ENCODE measurements at regions not wholly inside any gene's neighbourhood (a gene's known extent, or its start where the extent isn't known, plus 50 kb on each side); places are given as distances from the start of the nearest gene placed in this dataset.

DNA sequence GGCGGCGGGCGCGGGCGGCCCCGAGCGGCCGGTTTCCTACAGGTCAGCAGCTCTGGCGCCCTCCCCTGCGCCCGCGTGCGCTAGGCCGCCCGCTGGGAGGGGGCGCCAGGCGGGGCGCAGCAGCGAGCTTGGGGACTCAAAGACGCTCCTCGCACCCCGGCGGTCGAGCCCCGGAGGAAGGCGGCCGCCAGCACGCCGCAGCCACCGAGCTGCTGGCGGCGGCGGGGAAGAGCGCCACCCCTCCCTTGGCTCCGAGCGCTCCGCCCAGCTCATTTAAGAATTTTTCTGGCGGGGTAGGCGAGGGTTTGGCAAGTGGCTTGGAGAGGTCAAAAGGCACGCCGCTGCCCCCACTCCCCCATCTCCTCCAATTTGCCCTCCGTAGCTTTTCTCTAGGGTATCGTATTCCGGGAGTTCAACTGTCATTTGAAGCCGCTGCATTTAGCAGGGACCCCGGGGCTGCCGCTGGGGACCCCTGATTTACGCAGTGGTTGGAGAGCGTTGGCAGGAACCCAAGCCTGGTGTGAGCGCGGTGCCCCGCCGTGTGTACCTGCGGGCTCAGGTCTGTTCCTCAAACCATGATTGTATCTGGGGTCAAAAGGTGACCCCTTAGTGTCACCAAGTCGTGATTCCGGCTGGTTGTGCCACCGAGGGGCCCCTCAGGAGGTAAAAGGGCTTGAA, 59.5 kb upstream of the GSE1 start:
- peak in 1 of 2 donors; percentile 45 for DNase-seq (ENCODE audit: low spot score in 2 of 2)
- Histone ChIP-seq H3K4me1 (peaks cover 0 to 60% (median 9%) of the 10 kb centered on the region in 4 donors), H3K36me3 (no peaks in the 10 kb centered on the region), H3K4me3 (peak overlapping the region; percentile 49 to 92 (median 78)), H3K9me3 (no peaks in the 10 kb centered on the region), H3K27ac (peak overlapping the region; percentile 51 to 91 (median 88)), H3K27me3 (no peaks in the 10 kb centered on the region)
- WGBS, 2 donors = 0 to 1% methylated on average over 14 to 19 of the region's 57 CpGs
- TF ChIP-seq EP300 (IDR thresholded peaks at IDR 0.05) = no peak
- no peak for TF ChIP-seq POLR2A (IDR thresholded peaks at IDR 0.05)
- TF ChIP-seq, protein P1, sequence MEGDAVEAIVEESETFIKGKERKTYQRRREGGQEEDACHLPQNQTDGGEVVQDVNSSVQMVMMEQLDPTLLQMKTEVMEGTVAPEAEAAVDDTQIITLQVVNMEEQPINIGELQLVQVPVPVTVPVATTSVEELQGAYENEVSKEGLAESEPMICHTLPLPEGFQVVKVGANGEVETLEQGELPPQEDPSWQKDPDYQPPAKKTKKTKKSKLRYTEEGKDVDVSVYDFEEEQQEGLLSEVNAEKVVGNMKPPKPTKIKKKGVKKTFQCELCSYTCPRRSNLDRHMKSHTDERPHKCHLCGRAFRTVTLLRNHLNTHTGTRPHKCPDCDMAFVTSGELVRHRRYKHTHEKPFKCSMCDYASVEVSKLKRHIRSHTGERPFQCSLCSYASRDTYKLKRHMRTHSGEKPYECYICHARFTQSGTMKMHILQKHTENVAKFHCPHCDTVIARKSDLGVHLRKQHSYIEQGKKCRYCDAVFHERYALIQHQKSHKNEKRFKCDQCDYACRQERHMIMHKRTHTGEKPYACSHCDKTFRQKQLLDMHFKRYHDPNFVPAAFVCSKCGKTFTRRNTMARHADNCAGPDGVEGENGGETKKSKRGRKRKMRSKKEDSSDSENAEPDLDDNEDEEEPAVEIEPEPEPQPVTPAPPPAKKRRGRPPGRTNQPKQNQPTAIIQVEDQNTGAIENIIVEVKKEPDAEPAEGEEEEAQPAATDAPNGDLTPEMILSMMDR (IDR thresholded peaks at IDR 0.05) = peak; percentile 14 to 41 (median 26)

DNA sequence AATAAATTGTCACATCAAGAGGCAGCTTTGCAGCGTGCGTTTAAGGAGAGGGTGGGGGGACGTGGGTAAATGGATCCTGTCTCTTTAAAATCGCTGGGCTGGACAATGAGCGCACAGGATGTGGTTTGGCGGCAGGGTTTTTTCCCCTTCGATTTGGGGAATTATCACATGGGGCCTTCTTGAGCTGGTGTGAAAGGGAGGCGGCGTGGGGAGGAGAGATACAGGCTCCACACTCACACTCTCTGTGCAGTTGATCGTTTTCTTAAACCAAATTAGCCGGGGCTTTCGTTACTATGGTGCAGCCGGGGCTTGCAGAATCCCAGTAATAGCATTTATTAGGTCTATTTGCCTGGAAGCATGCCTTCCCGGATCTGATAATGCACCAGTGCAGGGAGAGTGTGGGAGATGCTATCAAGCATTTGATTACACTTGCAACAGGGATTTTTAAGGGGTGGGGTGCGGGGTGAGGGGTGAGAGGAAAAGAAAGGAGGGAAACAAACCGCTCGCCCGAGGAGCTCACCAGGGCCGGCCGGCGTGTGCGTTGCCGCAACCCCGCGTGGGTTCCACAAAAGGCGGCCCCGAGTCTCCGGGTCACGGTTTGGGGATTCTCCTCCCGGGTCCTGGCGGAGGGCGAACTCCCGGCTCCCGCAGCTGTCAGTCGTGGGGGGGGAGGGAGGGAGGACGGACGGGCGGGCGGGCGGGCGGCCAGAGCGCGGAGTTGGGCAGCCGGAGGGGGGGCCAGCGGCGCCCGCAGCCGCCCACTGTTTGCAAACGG, 58.8 kb upstream of the GSE1 start:
- H3K9me3 ChIP-seq = no peaks in the 10 kb centered on the region
- TF ChIP-seq POLR2A (IDR thresholded peaks at IDR 0.05) (peak; percentile 30 to 31), EP300 (IDR thresholded peaks at IDR 0.05) (peak in 1 of 2 donors; percentile 64)
- TF ChIP-seq, protein P1 (IDR thresholded peaks at IDR 0.05) = no peak
- H3K27me3 ChIP-seq = no peaks in the 10 kb centered on the region
- H3K27ac ChIP-seq = peak overlapping the region; percentile 51 to 91 (median 88)
- DNase-seq (ENCODE audit: low spot score in 2 of 2) = peak; percentile 54 to 78
- peak overlapping the region; percentile 49 to 92 (median 78) for H3K4me3 ChIP-seq
- 1% methylated on average over 30 to 41 of the region's 49 CpGs for WGBS, 2 donors
- H3K4me1 ChIP-seq = peaks cover 0 to 67% (median 16%) of the 10 kb centered on the region in 4 donors
- no peaks in the 10 kb centered on the region for H3K36me3 ChIP-seq

DNA sequence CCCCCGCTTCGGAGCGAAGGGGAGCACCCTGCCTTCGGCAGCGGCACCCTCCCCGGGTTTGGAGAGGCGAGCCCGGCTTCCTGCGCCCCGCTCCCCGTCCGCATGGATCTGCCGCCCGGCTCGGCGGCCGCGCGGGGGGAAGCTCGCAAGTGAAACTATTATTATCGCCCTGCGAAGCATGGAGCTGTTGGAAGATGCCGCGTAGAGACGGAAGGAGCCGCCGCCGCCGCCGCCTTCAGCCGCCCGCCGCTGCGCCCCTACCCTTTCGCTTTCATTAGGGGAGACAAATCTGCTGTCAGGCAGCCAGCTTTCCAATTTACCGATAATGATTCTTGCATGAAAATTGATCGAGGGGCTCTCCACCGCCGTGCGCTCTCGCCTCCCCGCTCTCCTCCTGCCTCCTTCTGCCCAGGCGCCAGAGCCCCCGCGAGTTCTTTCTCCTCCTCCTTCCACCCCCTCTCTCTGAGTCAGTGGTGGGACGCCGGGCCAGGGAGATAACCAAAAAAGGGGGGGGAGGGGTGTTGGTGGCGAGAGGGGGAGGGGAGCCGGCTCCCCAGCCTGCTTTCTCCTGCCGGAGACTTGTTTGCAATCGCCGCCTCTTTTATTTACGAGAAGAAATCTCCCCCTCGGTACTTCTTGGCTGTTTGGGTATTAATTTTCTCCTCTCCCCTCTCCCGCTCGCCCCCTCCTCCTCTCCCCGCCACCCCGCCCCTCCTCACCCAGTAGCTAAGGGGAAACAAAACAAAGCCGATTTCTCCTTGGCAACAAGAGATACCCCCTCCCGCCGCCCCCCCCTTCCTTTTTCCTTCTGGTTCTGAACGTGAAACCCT, 58.0 kb upstream of the GSE1 start:
- Histone ChIP-seq H3K27me3 (no peaks in the 10 kb centered on the region), H3K36me3 (no peaks in the 10 kb centered on the region), H3K4me1 (peaks cover 0 to 73% (median 18%) of the 10 kb centered on the region in 4 donors), H3K9me3 (no peaks in the 10 kb centered on the region), H3K27ac (peak overlapping the region; percentile 40 to 91 (median 88)), H3K4me3 (peak overlapping the region; percentile 49 to 92 (median 78))
- TF ChIP-seq, protein P1 (IDR thresholded peaks at IDR 0.05) = no peak
- TF ChIP-seq EP300 (IDR thresholded peaks at IDR 0.05) (peak in 1 of 2 donors; percentile 17), POLR2A (IDR thresholded peaks at IDR 0.05) (no peak)
- 0 to 1% methylated on average over 27 to 42 of the region's 62 CpGs for WGBS, 2 donors
- peak in 1 of 2 donors; percentile 33 for DNase-seq (ENCODE audit: low spot score in 2 of 2)

DNA sequence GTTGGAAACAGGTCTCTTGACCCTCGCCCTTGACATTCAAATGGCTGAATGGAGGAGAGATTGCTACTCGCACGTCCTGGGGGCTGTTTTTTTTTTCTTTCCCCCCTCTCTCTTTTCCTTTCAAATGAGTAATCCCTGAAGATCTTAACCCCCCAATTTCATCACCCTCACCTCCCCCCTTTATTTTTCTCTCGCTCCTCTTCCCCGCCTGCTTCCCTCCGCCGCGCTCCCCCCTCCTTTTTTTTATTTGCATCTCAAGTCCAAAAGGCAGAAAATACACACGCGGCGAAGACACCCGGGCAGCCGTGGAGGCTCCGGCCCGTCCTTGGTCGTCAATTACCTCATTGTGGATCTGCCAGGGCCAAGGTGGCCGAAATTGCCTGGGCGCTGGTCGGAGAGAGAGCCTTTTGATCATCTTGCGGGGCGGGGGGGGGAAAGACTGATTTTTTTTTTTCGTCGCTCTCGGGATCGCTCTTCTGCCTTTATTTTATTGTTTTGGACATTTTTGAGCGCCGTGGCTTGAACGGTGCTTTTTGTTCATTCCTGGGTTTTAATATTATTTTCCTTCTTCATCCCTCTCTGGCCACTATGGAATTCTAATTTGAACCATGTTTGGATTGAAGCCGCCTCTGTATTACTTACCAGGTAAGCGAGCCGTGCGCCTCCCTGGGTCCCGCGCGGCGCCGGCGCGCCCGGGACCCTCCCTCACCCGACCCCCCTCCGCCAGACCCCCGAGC, 57.2 kb upstream of the GSE1 start:
- H3K36me3 ChIP-seq = no peaks in the 10 kb centered on the region
- 0 to 1% methylated on average over 40 to 43 of the region's 43 CpGs for WGBS, 2 donors
- H3K27me3 ChIP-seq = no peaks in the 10 kb centered on the region
- DNase-seq (ENCODE audit: low spot score in 2 of 2) = peak in 1 of 2 donors; percentile 25
- H3K9me3 ChIP-seq = no peaks in the 10 kb centered on the region
- H3K4me3 ChIP-seq = peak overlapping the region; percentile 49 to 92 (median 78)
- H3K4me1 ChIP-seq = peaks cover 0 to 71% (median 18%) of the 10 kb centered on the region in 4 donors
- TF ChIP-seq POLR2A (IDR thresholded peaks at IDR 0.05) (no peak), EP300 (IDR thresholded peaks at IDR 0.05) (no peak)
- TF ChIP-seq, protein P1 (IDR thresholded peaks at IDR 0.05) = no peak
- H3K27ac ChIP-seq = peak overlapping the region in 3 of 4 donors; percentile 88 to 91 (median 89)
